Endothelial cell of umbilical vein (primary cell): ENCODE measurements at regions not wholly inside any gene's neighbourhood (a gene's known extent, or its start where the extent isn't known, plus 50 kb on each side); places are given as distances from the start of the nearest gene placed in this dataset.

ENCODE experiments used
- BruUV-seq: library from RNA; stranded (reverse); fragments of 400-500 nt; replicated peaks from 2 replicates; lab custom pipeline; 2021; lab: Mats Ljungman, UMichigan
- CTCF ChIA-PET: fragments of 300-600, 350-600 bp; sonication (Branson Sonifier 250); formaldehyde crosslinking; loops from one replicate; lab custom pipeline; 2021; ENCODE audit warnings: antibody characterized with exemption, inconsistent platforms; lab: Charles Lee
- POLR2A ChIA-PET: fragments of 300-600, 350-600 bp; sonication (Branson Sonifier 250); formaldehyde crosslinking; loops from one replicate; lab custom pipeline; 2021; ENCODE audit warnings: antibody characterized with exemption, inconsistent platforms; lab: Charles Lee
- DNase-seq: peaks from one replicate; pipeline ENCODE4 v3.0.0-alpha.2; 2011; ENCODE audit warnings: low read depth, low spot score
- FAIRE-seq: peaks from 2 replicates; lab custom pipeline; 2011; peaks lifted over from hg19 to GRCh38; lab: Jason Lieb, UNC
- H2AFZ ChIP-seq: 2 replicates; pipeline ENCODE4 v1.6.0; 2012; ENCODE audit warnings: low read depth, low read length, control low read depth, inconsistent platforms
- H3K27ac ChIP-seq: 2 replicates; pipeline ENCODE4 v1.5.1; 2011; ENCODE audit warnings: low read depth, mild to moderate bottlenecking, control low read depth, low read length, moderate library complexity; ENCODE audit not compliant: insufficient read depth
- H3K27me3 ChIP-seq, 2 experiments: 2 replicates each; pipeline versions ENCODE4 v1.6.0 to v1.6.1; 2011; ENCODE audit warnings: low read length in 2 of 2, mixed read lengths in 1 of 2; ENCODE audit not compliant: control insufficient read depth in 2 of 2, insufficient read depth in 2 of 2
- H3K36me3 ChIP-seq, 2 experiments: 2 replicates in 1 of 2; 3 replicates in 1 of 2; pipeline ENCODE4 v1.5.1; 2011; ENCODE audit warnings: low read length in 2 of 2, mild to moderate bottlenecking in 1 of 2, moderate library complexity in 1 of 2; ENCODE audit not compliant: control insufficient read depth in 2 of 2, insufficient read depth in 2 of 2; ENCODE audit errors: extremely low read depth in 1 of 2
- H3K4me1 ChIP-seq: 3 replicates; pipeline ENCODE4 v1.5.1; 2011; ENCODE audit warnings: mild to moderate bottlenecking, low read length; ENCODE audit not compliant: control insufficient read depth, insufficient read depth; ENCODE audit errors: extremely low read depth
- H3K4me2 ChIP-seq: 2 replicates; pipeline ENCODE4 v1.6.1; 2011; ENCODE audit warnings: low read length, control low read depth, mixed read lengths; ENCODE audit not compliant: insufficient read depth
- H3K4me3 ChIP-seq, 3 experiments: fragments of 200-600 bp in 1 of 3; sonication (generic), shearing (Covaris generic) in 1 of 3; replicated peaks in 1 of 3; 2 replicates each; pipeline ENCODE4 v1.5.1; 2011 to 2016; ENCODE audit warnings: control low read depth in 3 of 3, low read length in 3 of 3, mild to moderate bottlenecking in 2 of 3, inconsistent platforms in 1 of 3, low read depth in 1 of 3, moderate library complexity in 1 of 3; ENCODE audit not compliant: insufficient read depth in 1 of 3
- H3K79me2 ChIP-seq: 2 replicates; pipeline ENCODE4 v1.6.0; 2012; ENCODE audit warnings: low read length, inconsistent platforms; ENCODE audit not compliant: control insufficient read depth, insufficient read depth
- H3K9ac ChIP-seq: replicated peaks from 2 replicates; pipeline ENCODE3; 2011; ENCODE audit warnings: low read length, control low read depth; ENCODE audit not compliant: insufficient read depth; ENCODE audit errors: extremely low read depth
- H3K9me1 ChIP-seq: replicated peaks from 3 replicates; pipeline ENCODE4 v1.6.0; 2011; ENCODE audit warnings: mild to moderate bottlenecking, low read length; ENCODE audit not compliant: control insufficient read depth, insufficient read depth; ENCODE audit errors: extremely low read depth
- H3K9me3 ChIP-seq: replicated peaks from 2 replicates; pipeline ENCODE4 v1.5.1; 2012; ENCODE audit warnings: low read length, inconsistent platforms; ENCODE audit not compliant: control insufficient read depth, insufficient read depth
- H4K20me1 ChIP-seq: replicated peaks from 2 replicates; pipeline ENCODE3; 2011; ENCODE audit warnings: mild to moderate bottlenecking, low read length; ENCODE audit not compliant: control insufficient read depth, insufficient read depth; ENCODE audit errors: extremely low read depth
- CTCF ChIP-seq, 2 donors: IDR thresholded peaks; 1 replicate in 1 of 2; 2 replicates in 1 of 2; pipeline ENCODE4 v1.5.1; 2011; ENCODE audit warnings: low read length in 2 of 2, mild to moderate bottlenecking in 2 of 2, moderate library complexity in 2 of 2, control low read depth in 1 of 2, inconsistent platforms in 1 of 2, low read depth in 1 of 2; ENCODE audit not compliant: insufficient read depth in 1 of 2; ENCODE audit errors: extremely low read depth in 1 of 2
- EZH2 ChIP-seq: IDR thresholded peaks from 2 replicates; pipeline ENCODE4 v1.6.1; 2012; ENCODE audit warnings: borderline replicate concordance, low read depth, mild to moderate bottlenecking, moderate library complexity, low read length, inconsistent platforms; ENCODE audit not compliant: severe bottlenecking
- FOS ChIP-seq: IDR thresholded peaks from 2 replicates; pipeline ENCODE4 v1.6.1; 2011; ENCODE audit warnings: mild to moderate bottlenecking, low read length, moderate library complexity, borderline replicate concordance; ENCODE audit not compliant: insufficient read depth
- GATA2 ChIP-seq: IDR thresholded peaks from 2 replicates; pipeline ENCODE4 v1.7.0; 2011; ENCODE audit warnings: low read depth, mild to moderate bottlenecking, moderate library complexity, mixed read lengths, low read length; ENCODE audit not compliant: insufficient read length, insufficient read depth
- JUN ChIP-seq: IDR thresholded peaks from 2 replicates; pipeline ENCODE4 v1.6.1; 2011; ENCODE audit warnings: borderline replicate concordance, low read depth; ENCODE audit not compliant: insufficient read length, insufficient read depth
- MAX ChIP-seq: IDR thresholded peaks from 2 replicates; pipeline ENCODE4 v1.6.1; 2011; ENCODE audit not compliant: insufficient read depth, insufficient read length
- MYC ChIP-seq: IDR thresholded peaks from one replicate; pipeline ENCODE4 v1.6.1; 2011; ENCODE audit warnings: mild to moderate bottlenecking, low read depth, low read length
- POLR2A ChIP-seq: IDR thresholded peaks from 2 replicates; pipeline ENCODE4 v1.6.1; 2012; ENCODE audit warnings: low read depth, mild to moderate bottlenecking, control low read depth, low read length
- POLR2AphosphoS5 ChIP-seq: IDR thresholded peaks from 2 replicates; pipeline ENCODE4 v1.6.1; 2012; ENCODE audit warnings: low read depth, mild to moderate bottlenecking, control low read depth, low read length, moderate library complexity; ENCODE audit not compliant: insufficient read depth
- dilution Hi-C: fragments of 300-500 bp; cut with MboI; formaldehyde crosslinking; loops from one replicate; pipeline ENCODE4 v1.15.0; 2019; ENCODE audit warnings: low sequenced_read_pairs; ENCODE audit not compliant: extremely low pct_ligation_motif_present
- intact Hi-C: fragments of 100-400 bp; cut with micrococcal nuclease; formaldehyde crosslinking; loops from one replicate; pipeline ENCODE4 v1.10.0; 2022

- peaks cover 6% of the 10 kb centered on the region for H3K9me3 ChIP-seq
- no peak overlapping the region for H3K27ac ChIP-seq
- TF ChIP-seq FOS (no peak), JUN (no peak), EZH2 (no peak), MYC (no peak), GATA2 (no peak), MAX (no peak), POLR2A (no peak), CTCF (IDR thresholded peaks at IDR 0.05; ENCODE audit: extremely low read depth in 1 of 2, insufficient read depth in 1 of 2, low read depth in 1 of 2, low read length in 2 of 2) (no peak), POLR2AphosphoS5 (no peak)
- no peaks in the 10 kb centered on the region for H3K79me2 ChIP-seq
- H3K36me3 ChIP-seq = no peaks in the 10 kb centered on the region
- FAIRE-seq = no peak
- dilution Hi-C loops = no loop called here
- intact Hi-C loops = no loop called here
- H2AFZ ChIP-seq = no peak overlapping the region
- H3K9ac ChIP-seq = no peak overlapping the region
- no peaks in the 10 kb centered on the region for H3K9me1 ChIP-seq
- no peaks in the 10 kb centered on the region for H3K4me1 ChIP-seq
- no peak for DNase-seq
- H3K4me2 ChIP-seq = no peak overlapping the region
- ChIA-PET CTCF (no interaction called here), POLR2A (no interaction called here)
- no TSS peak for BruUV-seq
- no peaks in the 10 kb centered on the region for H3K27me3 ChIP-seq
- H4K20me1 ChIP-seq = no peaks in the 10 kb centered on the region
- no peak overlapping the region for H3K4me3 ChIP-seq
Measured at GRCh38 chr15:93347986-93348385, 259.0 kb upstream of the RGMA start.
